Breast epithelium (tissue), 4 donors: ENCODE measurements at regions not wholly inside any gene's neighbourhood (a gene's known extent, or its start where the extent isn't known, plus 50 kb on each side); places are given as distances from the start of the nearest gene placed in this dataset.

Source experiments
- DNase-seq, 2 donors: peaks; one replicate each; pipeline ENCODE4 v3.0.0-alpha.2; 2019; ENCODE audit warnings: low spot score in 2 of 2
- H3K27ac ChIP-seq, 2 donors: fragments of 200-600 bp; sonication (generic) in 1 of 2; one replicate each; pipeline ENCODE4 v1.5.1; 2016 to 2019; ENCODE audit warnings: mild to moderate bottlenecking in 1 of 2
- H3K27me3 ChIP-seq, 2 donors: fragments of 200-600 bp; sonication (generic) in 1 of 2; one replicate each; pipeline versions ENCODE4 v1.5.1 to v1.6.0; 2017 to 2019; ENCODE audit warnings: control low read depth in 1 of 2, mild to moderate bottlenecking in 1 of 2
- H3K36me3 ChIP-seq: fragments of 200-600 bp; one replicate; pipeline ENCODE4 v1.5.1; 2019
- H3K4me1 ChIP-seq, 2 donors: fragments of 200-600 bp; sonication (generic); one replicate each; pipeline ENCODE4 v1.5.1; 2016 to 2019; ENCODE audit warnings: control low read depth in 1 of 2
- H3K4me3 ChIP-seq, 3 donors: fragments of 200-600 bp; sonication (generic); 1 replicate in 2 of 3; 2 replicates in 1 of 3; pipeline ENCODE4 v1.5.1; 2016 to 2019; ENCODE audit warnings: mild to moderate bottlenecking in 3 of 3, moderate library complexity in 2 of 3
- H3K9me3 ChIP-seq, 2 donors: fragments of 200-600 bp; sonication (generic) in 1 of 2; one replicate each; pipeline ENCODE4 v1.5.1; 2016 to 2019; ENCODE audit warnings: control low read depth in 1 of 2
- POLR2A ChIP-seq: fragments of 450-650 bp; IDR thresholded peaks from one replicate; pipeline ENCODE4 v1.6.1; 2016; ENCODE audit warnings: antibody characterized with exemption, mild to moderate bottlenecking, moderate library complexity
- POLR2AphosphoS5 ChIP-seq, 3 donors: sonication (generic); formaldehyde crosslinking; IDR thresholded peaks; one replicate each; pipeline ENCODE4 v1.6.1; 2017; ENCODE audit warnings: antibody characterized with exemption in 3 of 3
- intact Hi-C: fragments of 100-400 bp; cut with DNase I; formaldehyde crosslinking; loops from one replicate; pipeline ENCODE4 v1.15.1; 2023; ENCODE audit warnings: low total_unique reads
- TF ChIP-seq, protein P1 (sequence below), 3 donors: fragments of 450-650 bp; IDR thresholded peaks; one replicate each; pipeline ENCODE4 v1.5.1; 2016 to 2017; ENCODE audit warnings: antibody characterized with exemption in 3 of 3, mild to moderate bottlenecking in 3 of 3, moderate library complexity in 3 of 3

GRCh38 chr12:67512061-67512460 lies 136.5 kb upstream of the DYRK2 start:
- H3K36me3 ChIP-seq: no peaks in the 10 kb centered on the region
- no peaks in the 10 kb centered on the region for H3K27me3 ChIP-seq
- intact Hi-C loops: no loop called here
- no peak overlapping the region for H3K4me3 ChIP-seq
- H3K27ac ChIP-seq: no peak overlapping the region
- no peaks in the 10 kb centered on the region for H3K9me3 ChIP-seq
- DNase-seq: no peak
- no peaks in the 10 kb centered on the region for H3K4me1 ChIP-seq
- no peak for TF ChIP-seq POLR2AphosphoS5 (IDR thresholded peaks at IDR 0.05)
- no peak for TF ChIP-seq POLR2A
- TF ChIP-seq, protein P1, sequence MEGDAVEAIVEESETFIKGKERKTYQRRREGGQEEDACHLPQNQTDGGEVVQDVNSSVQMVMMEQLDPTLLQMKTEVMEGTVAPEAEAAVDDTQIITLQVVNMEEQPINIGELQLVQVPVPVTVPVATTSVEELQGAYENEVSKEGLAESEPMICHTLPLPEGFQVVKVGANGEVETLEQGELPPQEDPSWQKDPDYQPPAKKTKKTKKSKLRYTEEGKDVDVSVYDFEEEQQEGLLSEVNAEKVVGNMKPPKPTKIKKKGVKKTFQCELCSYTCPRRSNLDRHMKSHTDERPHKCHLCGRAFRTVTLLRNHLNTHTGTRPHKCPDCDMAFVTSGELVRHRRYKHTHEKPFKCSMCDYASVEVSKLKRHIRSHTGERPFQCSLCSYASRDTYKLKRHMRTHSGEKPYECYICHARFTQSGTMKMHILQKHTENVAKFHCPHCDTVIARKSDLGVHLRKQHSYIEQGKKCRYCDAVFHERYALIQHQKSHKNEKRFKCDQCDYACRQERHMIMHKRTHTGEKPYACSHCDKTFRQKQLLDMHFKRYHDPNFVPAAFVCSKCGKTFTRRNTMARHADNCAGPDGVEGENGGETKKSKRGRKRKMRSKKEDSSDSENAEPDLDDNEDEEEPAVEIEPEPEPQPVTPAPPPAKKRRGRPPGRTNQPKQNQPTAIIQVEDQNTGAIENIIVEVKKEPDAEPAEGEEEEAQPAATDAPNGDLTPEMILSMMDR (IDR thresholded peaks at IDR 0.05): no peak

- Histone ChIP-seq H3K9me3 (no peaks in the 10 kb centered on the region), H3K36me3 (no peaks in the 10 kb centered on the region), H3K4me1 (no peaks in the 10 kb centered on the region), H3K27ac (no peak overlapping the region), H3K27me3 (no peaks in the 10 kb centered on the region), H3K4me3 (no peak overlapping the region)
- TF ChIP-seq POLR2A (no peak), POLR2AphosphoS5 (IDR thresholded peaks at IDR 0.05) (no peak)
- intact Hi-C loops: no loop called here
- no peak for DNase-seq
Observed at GRCh38 chr12:67514502-67514901, 134.0 kb upstream of the DYRK2 start.

- H3K4me3 ChIP-seq: no peak overlapping the region
- no peak overlapping the region for H3K27ac ChIP-seq
- no peak for DNase-seq
- no peaks in the 10 kb centered on the region for H3K4me1 ChIP-seq
- no peaks in the 10 kb centered on the region for H3K36me3 ChIP-seq
- no peaks in the 10 kb centered on the region for H3K9me3 ChIP-seq
- H3K27me3 ChIP-seq: no peaks in the 10 kb centered on the region
- no peak for TF ChIP-seq POLR2AphosphoS5 (IDR thresholded peaks at IDR 0.05)
- TF ChIP-seq POLR2A: no peak
- TF ChIP-seq, protein P1 (IDR thresholded peaks at IDR 0.05): no peak
- intact Hi-C loops: no loop called here
Observed at GRCh38 chr12:67515679-67516340, 132.7 kb upstream of the DYRK2 start.

DNA sequence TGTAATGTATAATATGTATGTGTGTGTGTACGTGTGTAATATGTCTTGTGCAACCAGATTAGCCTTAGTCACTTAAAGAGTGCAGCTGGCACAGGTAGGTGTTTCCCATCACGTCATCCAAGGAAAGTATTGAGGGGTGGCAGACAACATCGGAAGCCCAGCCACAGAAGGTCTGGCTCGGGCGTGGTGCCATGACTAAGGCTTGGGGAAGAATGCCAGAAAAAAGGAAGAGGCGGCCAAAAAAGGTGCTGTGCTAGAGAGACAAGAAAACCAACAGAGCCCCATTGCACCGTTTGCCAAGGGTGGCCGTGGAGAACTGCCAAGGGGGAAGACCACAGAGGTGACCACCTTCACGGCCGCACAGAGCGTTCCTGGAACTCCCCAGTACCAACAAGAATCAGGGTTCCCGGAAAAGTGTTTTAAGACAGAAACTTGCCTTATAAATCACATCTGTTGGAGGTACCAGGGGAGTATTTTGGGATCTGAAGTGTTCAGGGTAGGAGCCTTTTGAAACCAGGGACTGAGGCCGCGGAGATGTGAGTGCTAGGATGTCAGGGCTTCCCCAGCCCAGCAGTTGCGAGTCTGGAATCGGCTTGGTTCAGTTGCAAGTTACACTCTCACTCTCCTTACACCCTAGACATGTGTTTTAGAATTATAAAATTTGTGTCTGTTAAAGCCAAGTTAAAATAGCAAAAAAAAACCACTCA lies 131.2 kb upstream of the DYRK2 start:
- Histone ChIP-seq H3K27me3 (no peaks in the 10 kb centered on the region), H3K36me3 (no peaks in the 10 kb centered on the region), H3K4me3 (peak overlapping the region in 1 of 3 donors; percentile 8), H3K4me1 (no peaks in the 10 kb centered on the region), H3K27ac (no peak overlapping the region), H3K9me3 (no peaks in the 10 kb centered on the region)
- no peak for TF ChIP-seq POLR2A
- no peak for TF ChIP-seq POLR2AphosphoS5 (IDR thresholded peaks at IDR 0.05)
- TF ChIP-seq, protein P1 (IDR thresholded peaks at IDR 0.05): no peak
- DNase-seq: peak; percentile 54 to 65
- intact Hi-C loops: no loop called here

- intact Hi-C loops: no loop called here
- Histone ChIP-seq H3K27me3 (no peaks in the 10 kb centered on the region), H3K36me3 (no peaks in the 10 kb centered on the region), H3K27ac (no peak overlapping the region), H3K4me3 (no peak overlapping the region), H3K4me1 (no peaks in the 10 kb centered on the region), H3K9me3 (no peaks in the 10 kb centered on the region)
- TF ChIP-seq, protein P1 (IDR thresholded peaks at IDR 0.05): no peak
- TF ChIP-seq POLR2A (no peak), POLR2AphosphoS5 (IDR thresholded peaks at IDR 0.05) (no peak)
- DNase-seq: peak in 1 of 2 donors; percentile 36
Observed at GRCh38 chr12:67519484-67520433, 128.8 kb upstream of the DYRK2 start.
